ENCODE measurements at regions not wholly inside any gene's neighbourhood (a gene's known extent, or its start where the extent isn't known, plus 50 kb on each side); places are given as distances from the start of the nearest gene placed in this dataset.

DNA sequence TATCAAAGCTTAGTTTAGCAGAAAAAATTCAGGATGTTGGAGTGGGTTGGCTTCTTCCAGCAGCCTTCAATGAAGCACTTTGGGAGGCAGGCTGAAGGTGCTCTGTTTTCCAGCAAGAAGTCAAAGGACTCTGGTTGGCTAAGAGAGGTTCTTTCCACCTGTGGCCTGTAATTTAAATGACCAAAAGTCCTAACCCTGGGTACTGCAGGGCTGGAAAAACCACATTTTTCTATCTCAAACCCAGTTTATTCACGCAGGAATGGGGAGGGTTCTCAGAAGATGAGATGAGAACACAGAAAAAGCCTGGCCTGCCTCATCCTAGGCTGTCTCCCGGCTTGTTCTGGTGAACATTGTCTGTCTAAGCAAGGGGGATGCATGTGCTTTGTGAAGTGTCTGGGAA, 68.6 kb upstream of the ZFHX3 start:
- H3K79me1 ChIP-seq (ENCODE audit: low read depth in 1 of 2, low read length in 2 of 2): no peaks in the 10 kb centered on the region
- H3K9me3 ChIP-seq (ENCODE audit: control insufficient read depth, insufficient read depth, low read length): peaks cover 4% of the 10 kb centered on the region
- no peak overlapping the region for H4K91ac ChIP-seq (ENCODE audit: insufficient read depth, low read depth, low read length)
- H3K4me1 ChIP-seq (ENCODE audit: control insufficient read depth, insufficient read depth, low read length): no peaks in the 10 kb centered on the region
- H4K20me1 ChIP-seq (ENCODE audit: insufficient read depth, low read length): no peaks in the 10 kb centered on the region
- dilution Hi-C loops (cut with HindIII; ENCODE audit: low sequenced_read_pairs, unreplicated experiment): no loop called here
- H4K8ac ChIP-seq (ENCODE audit: low read depth in 2 of 2, low read length in 2 of 2): no peak overlapping the region
- no peak overlapping the region for H2BK15ac ChIP-seq (ENCODE audit: low read depth, low read length)
- POLR2A ChIA-PET (ENCODE audit: unreplicated experiment): no interaction called here
- no peak overlapping the region for H3K4ac ChIP-seq (ENCODE audit: low read depth, low read length)
- H2AK9ac ChIP-seq (replicated peaks; ENCODE audit: low read depth, low read length, poor library complexity): no peak overlapping the region
- no peak overlapping the region for H2BK120ac ChIP-seq (ENCODE audit: low read depth, low read length)
- intact Hi-C loops (cut with micrococcal nuclease): no loop called here
- no peaks in the 10 kb centered on the region for H3K36me3 ChIP-seq (ENCODE audit: control insufficient read depth, insufficient read depth, low read length)
- no peaks in the 10 kb centered on the region for H3K9me1 ChIP-seq (ENCODE audit: insufficient read depth, low read length)
- no peak overlapping the region for H3K18ac ChIP-seq (ENCODE audit: low read depth, low read length)
- H3K4me3 ChIP-seq (ENCODE audit: insufficient read depth, low read depth, low read length): no peak overlapping the region
- no peak overlapping the region for H3K56ac ChIP-seq (ENCODE audit: extremely low read depth, insufficient read depth, low read length)
- no TSS peak for BruUV-seq (replicated peaks)
- in situ Hi-C loops (cut with MboI; ENCODE audit: low sequenced_read_pairs): no loop called here
- CTCF ChIA-PET: no interaction called here
- H2AK5ac ChIP-seq (ENCODE audit: low read depth, low read length): no peak overlapping the region
- no peak overlapping the region for H2AFZ ChIP-seq (replicated peaks; ENCODE audit: low read length, poor library complexity)
- no peak for ATAC-seq (ENCODE audit: low read depth)
- H3K4me2 ChIP-seq (ENCODE audit: low read depth, low read length): no peak overlapping the region
- H3K27ac ChIP-seq (ENCODE audit: insufficient read depth, low read length): no peak overlapping the region
- H3K27me3 ChIP-seq (ENCODE audit: control insufficient read depth, insufficient read depth, low read length): no peaks in the 10 kb centered on the region; the same call in 1 of the 2 replicates
- DNase-seq: no peak
- TF ChIP-seq MAZ (IDR thresholded peaks at IDR 0.05; ENCODE audit: borderline replicate concordance, low read depth, low read length): no peak
- TF ChIP-seq RCOR1 (IDR thresholded peaks at IDR 0.05; ENCODE audit: insufficient replicate concordance, low read length): no peak
- TF ChIP-seq, protein P1, sequence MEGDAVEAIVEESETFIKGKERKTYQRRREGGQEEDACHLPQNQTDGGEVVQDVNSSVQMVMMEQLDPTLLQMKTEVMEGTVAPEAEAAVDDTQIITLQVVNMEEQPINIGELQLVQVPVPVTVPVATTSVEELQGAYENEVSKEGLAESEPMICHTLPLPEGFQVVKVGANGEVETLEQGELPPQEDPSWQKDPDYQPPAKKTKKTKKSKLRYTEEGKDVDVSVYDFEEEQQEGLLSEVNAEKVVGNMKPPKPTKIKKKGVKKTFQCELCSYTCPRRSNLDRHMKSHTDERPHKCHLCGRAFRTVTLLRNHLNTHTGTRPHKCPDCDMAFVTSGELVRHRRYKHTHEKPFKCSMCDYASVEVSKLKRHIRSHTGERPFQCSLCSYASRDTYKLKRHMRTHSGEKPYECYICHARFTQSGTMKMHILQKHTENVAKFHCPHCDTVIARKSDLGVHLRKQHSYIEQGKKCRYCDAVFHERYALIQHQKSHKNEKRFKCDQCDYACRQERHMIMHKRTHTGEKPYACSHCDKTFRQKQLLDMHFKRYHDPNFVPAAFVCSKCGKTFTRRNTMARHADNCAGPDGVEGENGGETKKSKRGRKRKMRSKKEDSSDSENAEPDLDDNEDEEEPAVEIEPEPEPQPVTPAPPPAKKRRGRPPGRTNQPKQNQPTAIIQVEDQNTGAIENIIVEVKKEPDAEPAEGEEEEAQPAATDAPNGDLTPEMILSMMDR (conservative IDR thresholded peaks at IDR 0.05; ENCODE audit: low read depth, low read length): no peak
- no peak for TF ChIP-seq CEBPB (IDR thresholded peaks at IDR 0.05; ENCODE audit: low read depth, low read length)
- TF ChIP-seq MAFK (IDR thresholded peaks at IDR 0.05; ENCODE audit: low read depth, low read length): no peak
- no peak overlapping the region for H2BK20ac ChIP-seq (ENCODE audit: low read depth, low read length)
- no peak overlapping the region for H4K5ac ChIP-seq (ENCODE audit: low read depth, low read length)
- no peak overlapping the region for H3K23ac ChIP-seq (ENCODE audit: low read depth, low read length)
- H3K9ac ChIP-seq (ENCODE audit: low read depth, low read length): no peak overlapping the region
- 80% methylated on average over 1 of the region's 2 CpGs; no CpG with 5 or more reads in 1 of the 2 experiments for WGBS, 2 experiments (ENCODE audit: extremely low coverage in 2 of 2, insufficient read length in 1 of 2)
- no peak overlapping the region for H2BK5ac ChIP-seq (ENCODE audit: low read depth, low read length, poor library complexity, severe bottlenecking)
- H3K14ac ChIP-seq (replicated peaks; ENCODE audit: low read depth, low read length): no peak overlapping the region
